UCSD-AML1 (cell line): ENCODE measurements at regions not wholly inside any gene's neighbourhood (a gene's known extent, or its start where the extent isn't known, plus 50 kb on each side); places are given as distances from the start of the nearest gene placed in this dataset.

Experiments used
- DNase-seq: peaks from one replicate; lab custom pipeline; 2025; ENCODE audit not compliant: unreplicated experiment; lab: John Stamatoyannopoulos, UW

- DNase-seq: no peak
Observed at GRCh38 chr17:17398188-17398942, 78.4 kb upstream of the MED9 start.

DNA sequence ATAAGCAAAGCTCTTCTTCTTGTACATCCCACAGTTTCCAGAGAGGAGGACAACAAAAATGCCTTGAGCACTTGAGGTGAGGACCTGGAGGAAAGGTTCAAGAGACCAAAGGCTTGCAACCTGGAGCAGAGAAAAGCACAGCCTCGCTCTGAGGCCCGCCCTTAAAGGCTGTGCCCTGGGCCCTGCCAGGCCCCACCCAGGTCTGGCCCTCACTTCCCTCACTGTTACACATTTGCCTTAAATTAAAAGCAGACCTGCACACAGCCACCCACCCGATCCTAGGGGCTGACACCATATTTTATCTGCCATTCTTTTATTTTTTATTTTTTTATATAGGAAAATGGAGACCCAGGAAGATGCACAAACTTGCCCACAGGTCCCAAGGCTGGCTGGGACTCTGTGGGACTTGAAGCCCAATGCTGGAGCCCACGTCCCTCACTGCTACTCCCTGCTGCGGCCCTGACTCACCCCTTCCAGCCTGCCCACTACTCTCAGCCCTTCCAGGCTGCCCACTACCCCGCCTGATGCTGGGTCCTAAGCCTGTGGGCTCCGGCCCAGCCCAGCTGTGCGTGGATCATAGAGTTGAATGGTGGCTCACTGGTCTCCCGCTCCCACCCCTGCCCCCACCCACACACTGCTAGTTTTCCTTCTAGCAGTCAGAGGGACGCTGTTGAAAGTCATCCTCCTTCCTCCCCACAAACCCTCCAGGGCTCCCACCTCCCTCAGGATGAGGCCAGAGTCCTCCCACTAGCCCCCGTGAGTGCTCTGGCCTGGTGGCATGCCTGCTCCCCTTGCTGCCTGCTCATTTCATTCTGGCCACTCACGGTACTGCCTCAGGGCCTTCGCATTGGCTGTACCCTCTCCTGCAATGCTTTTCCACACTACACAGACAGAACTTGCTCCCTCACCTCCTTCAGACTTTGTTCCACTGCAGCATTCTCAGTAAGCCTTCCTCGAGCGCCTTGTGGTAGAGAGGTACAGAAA, 77.6 kb upstream of the MED9 start:
- no peak for DNase-seq

GRCh38 chr17:17400070-17400469, 76.7 kb upstream of the MED9 start:
- no peak for DNase-seq

DNA sequence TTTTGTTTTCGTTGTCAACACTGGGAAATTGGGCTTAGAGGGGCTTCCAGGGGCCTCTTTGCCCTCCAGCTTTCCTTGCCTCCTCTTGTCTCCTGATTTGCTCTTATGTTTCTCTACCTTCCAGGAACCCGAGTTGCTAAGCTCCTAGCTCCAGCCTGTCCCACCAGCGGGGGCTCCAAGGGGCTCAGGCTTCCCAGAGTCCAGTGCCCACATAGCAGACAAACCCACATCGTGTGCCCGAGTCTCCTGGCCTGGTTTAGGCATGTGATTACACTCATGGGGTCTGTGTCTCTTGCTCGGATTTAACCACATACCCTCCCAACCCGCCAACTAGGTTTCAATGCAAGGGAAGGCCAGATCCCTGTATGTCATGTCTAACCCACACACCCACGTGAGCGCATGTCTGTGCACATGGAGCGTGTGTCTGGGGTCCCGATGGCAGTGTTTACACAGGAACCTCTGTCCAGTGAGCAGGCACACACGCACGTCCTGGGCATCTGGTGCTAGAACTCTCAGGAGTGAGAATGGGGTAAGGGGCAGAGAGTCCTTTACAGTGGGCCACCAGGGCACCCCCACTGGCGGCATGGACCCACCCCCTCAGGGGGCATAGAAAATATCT, 76.1 kb upstream of the MED9 start:
- no peak for DNase-seq

- DNase-seq: no peak
Observed at GRCh38 chr17:17401271-17401781, 75.5 kb upstream of the MED9 start.

GRCh38 chr17:17402558-17402957, 74.2 kb upstream of the MED9 start:
- DNase-seq: no peak

DNA sequence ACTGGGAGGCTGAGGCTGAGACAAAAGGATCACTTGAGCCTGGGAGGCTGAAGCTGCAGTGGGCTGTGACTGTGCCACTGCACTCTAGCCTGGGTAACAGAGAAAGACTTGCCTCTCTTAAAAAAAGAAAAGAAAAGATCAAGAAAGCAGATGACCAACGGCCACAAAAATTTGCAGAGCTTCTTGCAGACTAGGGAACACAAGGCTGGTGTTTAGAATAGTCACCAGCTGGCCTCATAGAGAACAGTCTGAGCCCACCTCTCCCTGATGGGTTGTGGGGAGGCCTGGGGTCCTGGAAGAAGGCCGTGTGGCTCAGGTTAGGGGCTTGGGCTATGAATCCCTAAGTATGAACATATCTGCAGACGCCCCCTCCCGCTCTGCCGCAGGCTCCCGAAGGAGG, 73.7 kb upstream of the MED9 start:
- no peak for DNase-seq

DNA sequence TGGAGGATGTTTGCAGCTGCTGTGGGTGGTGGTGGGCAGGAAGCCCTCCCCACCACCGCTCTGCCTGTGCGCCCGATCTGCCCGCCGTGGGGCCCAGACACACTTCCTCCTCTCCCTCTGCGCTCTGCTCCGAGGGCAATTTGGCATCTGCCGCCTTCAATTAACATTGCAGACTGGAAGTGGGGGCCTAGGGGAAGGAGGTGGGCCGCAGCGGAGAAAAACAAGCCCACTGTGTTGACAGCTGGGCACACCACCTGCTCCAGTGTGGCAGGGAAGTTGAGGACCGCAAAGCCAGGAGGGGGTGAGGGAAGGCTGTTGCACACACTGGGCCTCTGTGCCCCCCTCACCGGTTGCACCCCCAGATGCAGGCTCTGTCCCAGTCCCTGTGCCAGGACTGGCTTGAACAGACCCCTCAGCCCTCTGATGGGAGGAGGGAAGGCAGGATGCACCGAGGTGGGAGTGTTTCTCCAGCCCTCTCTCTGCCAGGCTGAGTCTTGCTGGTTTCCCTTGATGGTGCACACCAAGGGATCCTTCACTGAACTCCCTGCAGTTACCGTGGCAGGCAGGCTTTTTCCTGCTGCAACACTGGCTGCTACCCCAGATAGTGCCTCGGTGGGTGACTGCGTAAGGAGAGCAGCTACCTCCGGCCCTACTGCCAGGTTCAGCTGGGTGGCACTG, 72.8 kb upstream of the MED9 start:
- peak; percentile 88 for DNase-seq

DNA sequence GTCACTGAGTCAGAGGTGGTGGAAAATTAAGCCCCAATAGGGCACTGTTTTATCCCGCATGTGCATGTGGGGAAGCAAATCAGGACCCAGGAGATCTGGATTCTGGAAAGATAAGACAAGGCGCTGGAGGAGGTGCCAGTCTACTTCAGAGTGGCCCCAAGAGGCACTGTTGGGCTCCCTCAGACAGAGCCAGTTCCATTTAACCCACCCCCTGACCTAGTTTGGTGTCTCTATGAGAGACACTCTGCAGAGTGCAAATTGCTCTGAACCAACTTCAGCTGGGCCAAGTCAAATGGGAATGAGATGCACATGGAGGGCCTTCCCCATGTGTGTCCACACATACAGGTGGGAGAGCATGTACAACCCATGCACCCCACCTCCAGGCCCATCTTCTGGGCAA, 71.1 kb upstream of the MED9 start:
- no peak for DNase-seq

DNA sequence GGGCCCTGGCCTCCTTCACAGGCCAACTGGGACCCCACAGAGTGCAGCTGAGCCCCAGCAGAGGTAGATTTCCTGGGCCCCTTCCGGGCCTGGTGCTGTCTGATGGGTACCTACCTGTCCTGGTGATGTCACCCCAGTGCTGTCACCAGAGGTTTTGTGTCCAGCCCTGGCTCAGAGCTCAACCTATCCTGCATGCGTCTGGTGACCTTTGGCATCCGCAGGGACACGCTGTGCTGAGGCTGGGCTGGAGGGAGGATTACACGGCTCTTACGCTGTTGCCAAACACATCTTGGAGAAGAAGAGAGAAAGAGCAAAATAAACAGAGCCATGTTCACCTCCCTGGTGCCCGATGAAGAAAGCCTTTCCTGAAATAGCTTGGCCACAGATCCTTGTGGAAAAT, 70.6 kb upstream of the MED9 start:
- DNase-seq: no peak

DNA sequence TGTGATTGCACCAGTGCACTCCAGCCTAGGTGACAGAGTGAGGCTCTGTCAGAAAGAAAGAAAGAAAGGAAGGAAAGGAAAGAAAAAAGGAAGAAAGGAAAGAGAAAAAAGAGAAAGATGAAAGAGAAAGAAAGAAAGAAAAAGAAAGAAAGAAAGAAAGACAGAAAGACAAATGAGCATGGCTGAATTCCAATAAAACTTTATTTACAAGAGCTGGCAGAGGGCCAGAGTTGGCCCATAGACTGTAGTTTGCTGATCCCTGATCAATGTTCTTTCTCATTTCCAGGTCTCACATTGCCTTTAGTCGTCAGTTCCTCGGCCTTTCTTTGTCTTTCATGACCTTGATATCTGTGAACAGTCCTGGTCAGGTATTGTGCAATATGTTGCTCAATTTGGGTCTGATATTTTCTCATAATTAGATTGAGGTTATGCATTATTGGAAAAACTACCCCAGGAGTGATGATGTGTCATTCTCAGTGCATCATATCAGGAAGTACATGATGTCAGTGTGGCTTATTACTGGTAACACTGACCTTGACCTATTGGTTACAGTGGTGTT, 68.5 kb upstream of the MED9 start:
- DNase-seq: no peak

GRCh38 chr17:17410357-17410756, 66.4 kb upstream of the MED9 start:
- DNase-seq: no peak

DNA sequence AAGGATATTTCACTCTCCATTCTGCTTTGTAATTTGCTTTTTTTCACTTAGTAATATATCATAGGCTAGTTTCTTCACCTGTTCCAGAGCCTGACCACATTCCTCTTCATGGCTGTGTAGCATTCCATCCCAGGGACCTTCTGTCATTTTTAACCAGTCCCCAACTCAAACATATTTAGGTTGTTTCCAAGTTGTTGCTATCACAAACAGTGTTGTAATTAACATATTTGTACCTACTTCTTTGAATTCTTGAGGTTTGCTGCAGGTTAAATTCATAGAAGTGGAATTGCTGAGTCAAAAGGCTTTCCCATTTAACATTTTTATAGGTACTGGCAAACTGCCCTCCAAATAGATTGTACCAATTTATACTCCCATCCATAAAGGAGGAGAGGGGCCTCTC, 65.1 kb upstream of the MED9 start:
- no peak for DNase-seq

GRCh38 chr17:17412326-17412725, 64.5 kb upstream of the MED9 start:
- no peak for DNase-seq

DNA sequence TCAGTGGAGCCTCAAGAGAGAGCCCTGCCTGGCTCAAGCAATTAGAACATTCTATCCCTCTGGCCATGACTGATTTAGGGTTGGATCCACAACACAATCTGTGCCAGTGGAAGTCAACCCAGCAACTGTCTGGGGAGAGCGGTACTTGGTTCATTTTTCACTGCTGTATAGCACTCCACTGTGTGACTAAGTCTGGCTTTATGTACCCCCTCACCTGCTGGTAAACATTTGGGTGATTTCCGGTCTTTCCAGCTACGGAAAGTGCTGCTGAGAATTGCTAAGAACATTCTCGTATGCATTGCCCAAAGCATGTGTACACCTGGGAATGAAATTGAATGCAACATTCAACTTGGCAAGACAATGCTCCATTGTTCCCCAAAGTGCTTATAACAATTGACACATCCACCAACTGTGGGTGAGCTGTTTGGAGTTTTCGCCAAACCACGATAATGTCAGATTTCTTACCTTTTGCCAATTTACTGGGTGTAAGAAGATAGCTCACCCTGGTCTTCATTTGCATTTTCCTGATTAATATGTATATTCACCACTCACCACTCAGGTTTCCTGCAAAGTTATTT, 63.5 kb upstream of the MED9 start:
- no peak for DNase-seq

DNA sequence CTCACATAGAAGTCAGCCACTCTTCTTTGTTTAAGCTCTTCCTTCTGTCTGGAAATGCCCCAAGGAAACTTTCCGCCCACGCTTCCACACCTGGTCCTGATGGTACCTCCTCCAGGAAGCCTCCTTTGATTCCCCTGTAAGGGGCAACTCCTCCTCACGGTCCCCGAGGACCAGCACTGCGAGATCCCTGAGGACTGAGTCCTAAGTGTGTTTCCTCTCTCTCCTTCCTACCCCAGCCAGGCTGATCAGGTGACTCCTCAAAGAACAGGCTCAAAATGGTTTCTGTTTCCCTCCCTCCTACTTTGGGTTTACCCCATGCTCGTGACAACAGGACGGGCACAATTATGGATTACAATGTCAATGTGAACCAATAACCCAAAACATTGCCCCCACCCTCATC, 63.0 kb upstream of the MED9 start:
- no peak for DNase-seq

GRCh38 chr17:17414341-17414805, 62.4 kb upstream of the MED9 start:
- no peak for DNase-seq

DNA sequence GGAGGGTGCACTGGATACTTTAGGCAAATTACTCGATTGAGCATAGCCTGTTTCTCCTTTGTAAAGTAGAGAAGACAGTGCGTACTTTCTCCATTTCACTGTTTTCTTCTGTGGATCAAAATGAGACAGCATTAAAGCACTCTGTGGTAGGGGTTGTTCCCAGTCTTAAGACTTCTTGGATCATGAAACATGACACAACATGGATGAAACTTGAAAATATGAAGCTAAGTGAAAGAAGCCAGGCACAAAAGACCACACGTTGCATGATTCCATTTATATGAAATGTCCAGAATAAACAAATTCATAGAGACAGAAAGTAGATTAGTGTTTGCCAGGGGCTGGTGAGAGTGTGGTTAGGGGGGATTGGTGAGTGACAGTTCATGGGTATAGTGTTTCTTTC, 61.8 kb upstream of the MED9 start:
- no peak for DNase-seq

GRCh38 chr17:17416007-17416399, 60.8 kb upstream of the MED9 start:
- peak; percentile 46 for DNase-seq
